WTC11 (cell line): ENCODE measurements at regions not wholly inside any gene's neighbourhood (a gene's known extent, or its start where the extent isn't known, plus 50 kb on each side); places are given as distances from the start of the nearest gene placed in this dataset.
"Not testable (repeated sequence)": the region's sequence is repeated elsewhere in the genome, so short reads cannot be mapped to it uniquely, and the experiment has no call there.

Experiments
- ATAC-seq: fragments of 200-7000 bp; cut with Tn5 transposase; 2 replicates; pipeline ENCODE4 v1.10.0; 2021; ENCODE audit warnings: mild to moderate bottlenecking, moderate library complexity
- CTCF ChIA-PET: fragments of 300-600 bp; sonication (Branson Sonifier 250); formaldehyde crosslinking; loops from one replicate; lab custom pipeline; 2021; ENCODE audit warnings: antibody characterized with exemption; lab: Charles Lee
- POLR2A ChIA-PET: fragments of 350-600 bp; sonication (Branson Sonifier 250); formaldehyde crosslinking; loops from one replicate; lab custom pipeline; 2021; ENCODE audit warnings: antibody characterized with exemption; lab: Charles Lee
- DNase-seq: peaks from one replicate; pipeline ENCODE4 v3.0.0; 2021; ENCODE audit warnings: low spot score
- H3K27ac Mint-ChIP-seq: 2 replicates; pipeline ENCODE4 v1.8.0; 2021; ENCODE audit warnings: mixed read lengths
- H3K27me3 Mint-ChIP-seq: 2 replicates; pipeline ENCODE4 v1.8.0; 2021; ENCODE audit warnings: low read depth, mild to moderate bottlenecking, moderate library complexity, mixed read lengths
- H3K36me3 Mint-ChIP-seq: 2 replicates; pipeline ENCODE4 v1.8.0; 2021; ENCODE audit warnings: mixed read lengths
- H3K4me1 Mint-ChIP-seq: 2 replicates; pipeline ENCODE4 v1.8.0; 2022; ENCODE audit warnings: mixed read lengths
- H3K4me3 Mint-ChIP-seq: 2 replicates; pipeline ENCODE4 v1.8.0; 2021; ENCODE audit warnings: mild to moderate bottlenecking, moderate library complexity, mixed read lengths
- H3K9me3 Mint-ChIP-seq: 2 replicates; pipeline ENCODE4 v1.8.0; 2021; ENCODE audit warnings: mixed read lengths
- AFF4 ChIP-seq: sonication (generic); formaldehyde crosslinking; IDR thresholded peaks from 2 replicates; pipeline ENCODE4 v1.8.1; 2023; ENCODE audit warnings: mild to moderate bottlenecking, missing genetic modification reagents, borderline replicate concordance
- ATF2 ChIP-seq: sonication (generic); formaldehyde crosslinking; IDR thresholded peaks from 2 replicates; pipeline ENCODE4 v1.8.1; 2022; ENCODE audit warnings: low read depth, missing genetic modification reagents, borderline replicate concordance
- FOXK1 ChIP-seq: sonication (generic); formaldehyde crosslinking; IDR thresholded peaks from 2 replicates; pipeline ENCODE4 v1.8.0; 2022; ENCODE audit warnings: mild to moderate bottlenecking, moderate library complexity, missing genetic modification reagents
- GTF2I ChIP-seq: fragments of 250-450 bp; sonication (Bioruptor Pico); conservative IDR thresholded peaks from 2 replicates; pipeline ENCODE4 v1.4.0; 2021; ENCODE audit warnings: mild to moderate bottlenecking
- HMGXB4 ChIP-seq: sonication (generic); formaldehyde crosslinking; IDR thresholded peaks from 2 replicates; pipeline ENCODE4 v1.8.1; 2023; ENCODE audit warnings: mild to moderate bottlenecking, moderate library complexity, missing genetic modification reagents
- IRF2 ChIP-seq: sonication (generic); formaldehyde crosslinking; IDR thresholded peaks from 2 replicates; pipeline ENCODE4 v1.8.0; 2022; ENCODE audit warnings: low read depth, missing genetic modification reagents, borderline replicate concordance
- JAZF1 ChIP-seq: fragments of 250-450 bp; sonication (Bioruptor Pico); IDR thresholded peaks from 2 replicates; pipeline ENCODE4 v1.9.0; 2021; ENCODE audit warnings: moderate library complexity, mild to moderate bottlenecking, inconsistent platforms
- SMAD3 ChIP-seq: sonication (generic); formaldehyde crosslinking; IDR thresholded peaks from 2 replicates; pipeline ENCODE4 v1.8.0; 2022; ENCODE audit warnings: missing genetic modification reagents, mild to moderate bottlenecking, borderline replicate concordance
- ZNF263 ChIP-seq: sonication (generic); formaldehyde crosslinking; IDR thresholded peaks from 2 replicates; pipeline ENCODE4 v1.8.1; 2022; ENCODE audit warnings: low read depth, mild to moderate bottlenecking, moderate library complexity, missing genetic modification reagents
- ZNF532 ChIP-seq: fragments of 250-450 bp; sonication (Bioruptor Pico); IDR thresholded peaks from 2 replicates; pipeline ENCODE4 v1.9.0; 2021; ENCODE audit warnings: mild to moderate bottlenecking, borderline replicate concordance

GRCh38 chr2:131674174-131674507, 146.5 kb downstream of the CCDC74A start (continued):
- TF ChIP-seq AFF4 (CRISPR knock-in tag) (no peak), SMAD3 (CRISPR knock-in tag) (no peak), FOXK1 (CRISPR knock-in tag) (no peak), JAZF1 (CRISPR knock-in tag) (no peak), ATF2 (CRISPR knock-in tag) (no peak), IRF2 (CRISPR knock-in tag) (no peak), ZNF263 (no peak), ZNF532 (no peak), GTF2I (CRISPR knock-in tag) (no peak), HMGXB4 (no peak)
- TF ChIP-seq, all 79 proteins: peak for 0

- not testable (repeated sequence) for H3K9me3 Mint-ChIP-seq, H3K27ac Mint-ChIP-seq, DNase-seq
- ATAC-seq, result peak; percentile 5; the same call in 1 of the 2 replicates
- peak overlapping the region; percentile 92 for H3K4me3 Mint-ChIP-seq
- peaks cover 21% of the 10 kb centered on the region for H3K4me1 Mint-ChIP-seq
- POLR2A ChIA-PET, result interaction anchor here (1.1 to 1.8 kb wide), 2 partner anchors 9 to 10 kb away, joined by 5 to 8 read pairs; no protein-coding TSS in a partner anchor
- peaks cover 14% of the 10 kb centered on the region for H3K36me3 Mint-ChIP-seq
- CTCF ChIA-PET, result interaction anchor here (0.9 to 2.4 kb wide), 7 partner anchors 9 to 189 kb away, joined by 3 to 76 read pairs (median 6); no protein-coding TSS in a partner anchor
- peaks cover 11% of the 10 kb centered on the region for H3K27me3 Mint-ChIP-seq
Measured at GRCh38 chr2:131681611-131682121, 154.0 kb downstream of the CCDC74A start.
